HEK293T (cell line): ENCODE measurements at regions not wholly inside any gene's neighbourhood (a gene's known extent, or its start where the extent isn't known, plus 50 kb on each side); places are given as distances from the start of the nearest gene placed in this dataset.
"Not testable (repeated sequence)": the region's sequence is repeated elsewhere in the genome, so short reads cannot be mapped to it uniquely, and the experiment has no call there.

Source experiments
- CTCF ChIA-PET: fragments of 350-600 bp; formaldehyde crosslinking; extraction: SDS; loops from one replicate; lab custom pipeline; 2021; ENCODE audit warnings: antibody characterized with exemption, inconsistent platforms; lab: Yijun Ruan, JAX
- POLR2A ChIA-PET: fragments of 350-600 bp; formaldehyde crosslinking; extraction: SDS; loops from one replicate; lab custom pipeline; 2020; ENCODE audit warnings: antibody characterized with exemption, inconsistent platforms; lab: Yijun Ruan, JAX
- DNase-seq: peaks from one replicate; pipeline ENCODE4 v3.0.0; 2012; ENCODE audit warnings: mixed read lengths; ENCODE audit errors: extremely low spot score
- ARNT ChIP-seq: fragments of 450-650 bp; IDR thresholded peaks from 2 replicates; pipeline ENCODE4 v1.6.1; 2017; ENCODE audit warnings: mild to moderate bottlenecking
- BHLHE40 ChIP-seq: fragments of 450-650 bp; IDR thresholded peaks from 2 replicates; pipeline ENCODE4 v1.6.1; 2016; ENCODE audit warnings: mild to moderate bottlenecking, moderate library complexity, borderline replicate concordance
- CTBP1 ChIP-seq: fragments of 450-650 bp; IDR thresholded peaks from 2 replicates; pipeline ENCODE4 v1.6.1; 2016; ENCODE audit warnings: borderline replicate concordance
- ELF4 ChIP-seq: fragments of 450-650 bp; IDR thresholded peaks from 2 replicates; pipeline ENCODE4 v1.6.1; 2017; ENCODE audit warnings: antibody characterized with exemption
- FOXA1 ChIP-seq: fragments of 450-650 bp; IDR thresholded peaks from 2 replicates; pipeline ENCODE4 v1.6.1; 2016; ENCODE audit warnings: mild to moderate bottlenecking
- FOXK2 ChIP-seq: fragments of 450-650 bp; IDR thresholded peaks from 2 replicates; pipeline ENCODE4 v1.6.1; 2016; ENCODE audit warnings: mild to moderate bottlenecking
- FOXM1 ChIP-seq: fragments of 450-650 bp; IDR thresholded peaks from 2 replicates; pipeline ENCODE4 v1.6.1; 2017; ENCODE audit warnings: mild to moderate bottlenecking, borderline replicate concordance
- HDGF ChIP-seq: fragments of 450-650 bp; IDR thresholded peaks from 2 replicates; pipeline ENCODE4 v1.6.1; 2017; ENCODE audit warnings: antibody characterized with exemption, borderline replicate concordance
- L3MBTL2 ChIP-seq: fragments of 450-650 bp; conservative IDR thresholded peaks from 2 replicates; pipeline ENCODE4 v1.6.1; 2016; ENCODE audit warnings: mild to moderate bottlenecking
- LEF1 ChIP-seq: fragments of 450-650 bp; IDR thresholded peaks from 2 replicates; pipeline ENCODE4 v1.6.1; 2017; ENCODE audit warnings: mild to moderate bottlenecking, borderline replicate concordance
- NFRKB ChIP-seq: fragments of 450-650 bp; IDR thresholded peaks from 2 replicates; pipeline ENCODE4 v1.6.1; 2016; ENCODE audit warnings: mild to moderate bottlenecking, moderate library complexity
- SP1 ChIP-seq: fragments of 450-650 bp; IDR thresholded peaks from 2 replicates; pipeline ENCODE4 v1.6.1; 2017
- SUZ12 ChIP-seq: fragments of 450-650 bp; IDR thresholded peaks from 2 replicates; pipeline ENCODE4 v1.6.1; 2016; ENCODE audit warnings: mild to moderate bottlenecking
- TARDBP ChIP-seq: fragments of 450-650 bp; IDR thresholded peaks from 2 replicates; pipeline ENCODE4 v1.6.1; 2016
- ZNF384 ChIP-seq: fragments of 450-650 bp; IDR thresholded peaks from 2 replicates; pipeline ENCODE4 v1.6.1; 2016
- TF ChIP-seq, protein P1 (sequence below): fragments of 450-650 bp; IDR thresholded peaks from 2 replicates; pipeline ENCODE4 v1.6.1; 2016

DNA sequence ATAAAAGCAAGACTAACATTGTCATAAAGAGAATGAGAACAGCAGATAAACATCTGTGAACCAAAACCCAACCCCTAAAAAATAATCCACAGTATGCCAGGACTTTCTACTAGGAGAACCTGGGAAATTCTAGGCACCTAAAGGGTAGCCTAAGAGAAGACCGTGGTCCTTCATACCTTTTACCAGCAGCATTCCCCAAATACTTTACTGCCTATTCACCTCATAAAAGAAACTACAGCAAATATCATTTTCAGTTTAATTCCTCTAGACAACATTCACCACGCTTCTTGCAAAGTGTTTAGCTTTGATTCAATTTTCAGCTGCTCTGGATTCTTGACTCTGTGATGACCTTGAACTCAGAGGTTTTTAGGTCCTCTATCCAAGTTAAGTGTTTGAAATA lies 1180.7 kb upstream of the B3GALT2 start:
- TF ChIP-seq NFRKB (no peak), SUZ12 (no peak), FOXK2 (no peak), ZNF384 (no peak), TARDBP (no peak), CTBP1 (no peak), ARNT (no peak), LEF1 (no peak), ELF4 (no peak), BHLHE40 (no peak), FOXM1 (no peak), L3MBTL2 (no peak), FOXA1 (no peak), SP1 (no peak), HDGF (no peak)
- TF ChIP-seq, protein P1, sequence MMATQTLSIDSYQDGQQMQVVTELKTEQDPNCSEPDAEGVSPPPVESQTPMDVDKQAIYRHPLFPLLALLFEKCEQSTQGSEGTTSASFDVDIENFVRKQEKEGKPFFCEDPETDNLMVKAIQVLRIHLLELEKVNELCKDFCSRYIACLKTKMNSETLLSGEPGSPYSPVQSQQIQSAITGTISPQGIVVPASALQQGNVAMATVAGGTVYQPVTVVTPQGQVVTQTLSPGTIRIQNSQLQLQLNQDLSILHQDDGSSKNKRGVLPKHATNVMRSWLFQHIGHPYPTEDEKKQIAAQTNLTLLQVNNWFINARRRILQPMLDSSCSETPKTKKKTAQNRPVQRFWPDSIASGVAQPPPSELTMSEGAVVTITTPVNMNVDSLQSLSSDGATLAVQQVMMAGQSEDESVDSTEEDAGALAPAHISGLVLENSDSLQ = no peak
- ChIA-PET CTCF (no interaction called here), POLR2A (no interaction called here)
- DNase-seq = no peak

DNA sequence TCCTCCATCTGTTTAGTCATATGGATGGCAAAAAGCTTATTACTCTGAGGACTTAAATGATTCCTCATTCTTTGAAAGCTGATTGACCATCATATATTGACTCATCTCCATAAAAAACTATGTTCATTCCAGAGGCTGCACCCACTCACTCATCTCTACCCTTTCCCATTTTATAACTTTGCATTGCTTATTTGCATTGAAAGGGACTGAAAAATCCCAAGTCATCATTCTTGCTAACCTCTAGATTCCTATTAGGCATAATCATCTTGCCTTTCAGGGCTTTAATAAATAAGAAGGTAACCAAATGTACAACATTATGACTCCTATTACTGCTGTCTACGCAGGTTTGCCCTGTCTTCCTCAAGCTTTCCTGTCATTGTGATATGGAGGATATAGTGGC lies 1180.3 kb upstream of the B3GALT2 start:
- no peak for DNase-seq
- ChIA-PET POLR2A (no interaction called here), CTCF (no interaction called here)
- no peak for TF ChIP-seq ELF4
- no peak for TF ChIP-seq LEF1
- TF ChIP-seq SP1 = no peak
- no peak for TF ChIP-seq ARNT
- no peak for TF ChIP-seq CTBP1
- TF ChIP-seq L3MBTL2 = no peak

DNA sequence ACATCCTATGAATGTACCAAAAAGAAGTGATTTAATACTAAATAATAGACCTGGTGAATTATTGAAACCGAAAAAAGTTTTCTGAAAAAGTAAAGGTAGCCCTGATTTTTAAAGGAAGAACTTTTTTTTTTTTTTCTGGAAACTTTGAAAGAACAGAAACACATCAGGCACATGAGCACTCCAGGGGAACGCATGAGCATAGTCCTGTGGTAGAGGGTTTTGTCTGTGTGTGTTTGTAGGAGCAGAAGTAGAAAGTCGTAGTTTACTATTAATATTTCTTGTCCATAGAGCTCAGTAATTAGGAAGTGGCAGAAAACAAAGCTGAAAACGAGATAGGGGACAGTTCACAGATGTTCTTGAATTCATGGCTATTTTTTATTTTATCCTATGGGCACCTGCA lies 1175.9 kb upstream of the B3GALT2 start:
- ChIA-PET POLR2A (no interaction called here), CTCF (no interaction called here)
- TF ChIP-seq FOXK2 (no peak), FOXM1 (no peak), ELF4 (no peak), HDGF (no peak), ARNT (no peak), SP1 (no peak), L3MBTL2 (no peak), ZNF384 (no peak), CTBP1 (no peak), BHLHE40 (no peak)
- TF ChIP-seq, protein P1 = no peak
- no peak for DNase-seq

GRCh38 chr1:194361374-194362131 lies 1175.1 kb upstream of the B3GALT2 start:
- CTCF ChIA-PET = no interaction called here
- TF ChIP-seq BHLHE40 (no peak), SP1 (no peak), FOXM1 (no peak), FOXK2 (no peak), CTBP1 (no peak), NFRKB (no peak), TARDBP (no peak), ZNF384 (no peak), SUZ12 (no peak), L3MBTL2 (no peak), LEF1 (no peak), ARNT (no peak), ELF4 (no peak), HDGF (no peak), FOXA1 (no peak)
- TF ChIP-seq, protein P1 = no peak
- POLR2A ChIA-PET = no interaction called here
- no peak for DNase-seq

GRCh38 chr1:194358208-194358581 lies 1171.8 kb upstream of the B3GALT2 start:
- DNase-seq = no peak
- CTCF ChIA-PET = no interaction called here
- POLR2A ChIA-PET = no interaction called here
- TF ChIP-seq TARDBP = no peak
- TF ChIP-seq ELF4 = no peak
- TF ChIP-seq L3MBTL2 = no peak
- no peak for TF ChIP-seq BHLHE40
- no peak for TF ChIP-seq SUZ12
- no peak for TF ChIP-seq LEF1
- TF ChIP-seq CTBP1 = no peak
- no peak for TF ChIP-seq FOXM1
- no peak for TF ChIP-seq NFRKB
- TF ChIP-seq, protein P1 = no peak
- TF ChIP-seq FOXK2 = no peak

- CTCF ChIA-PET, POLR2A ChIA-PET, DNase-seq: not testable (repeated sequence)
These were observed 1171.3 kb upstream of the B3GALT2 start for GRCh38 chr1:194357573-194358207.
